WI38 (cell line): ENCODE measurements at regions not wholly inside any gene's neighbourhood (a gene's known extent, or its start where the extent isn't known, plus 50 kb on each side); places are given as distances from the start of the nearest gene placed in this dataset.

ENCODE experiments used
- H3K4me3 ChIP-seq: 2 replicates; pipeline ENCODE4 v1.5.1; 2011; ENCODE audit warnings: low read depth, mild to moderate bottlenecking, control low read depth, low read length
- TF ChIP-seq, protein P1 (sequence below): IDR thresholded peaks from 2 replicates; pipeline ENCODE4 v1.5.1; 2012; ENCODE audit warnings: low read depth, mild to moderate bottlenecking, control low read depth, low read length

DNA sequence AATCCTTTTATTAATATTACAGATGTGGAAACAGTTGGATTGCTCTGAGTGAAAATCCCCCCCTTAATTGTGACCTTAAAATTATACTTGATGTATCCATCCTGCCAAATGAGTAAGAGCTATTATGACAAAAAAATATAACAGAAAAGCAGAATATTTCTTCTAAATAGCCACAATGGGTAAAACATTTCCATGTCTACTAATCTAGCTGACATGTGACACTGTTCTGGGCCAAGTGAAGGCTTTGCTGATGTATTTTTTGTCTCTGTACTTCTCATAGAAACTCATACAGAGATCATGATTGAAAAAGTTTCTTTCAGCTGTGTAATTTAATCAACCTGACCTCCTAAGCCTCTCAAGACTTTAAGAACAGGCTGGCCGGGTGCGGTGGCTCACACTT lies 569.1 kb upstream of the ZFP42 start:
- TF ChIP-seq, protein P1, sequence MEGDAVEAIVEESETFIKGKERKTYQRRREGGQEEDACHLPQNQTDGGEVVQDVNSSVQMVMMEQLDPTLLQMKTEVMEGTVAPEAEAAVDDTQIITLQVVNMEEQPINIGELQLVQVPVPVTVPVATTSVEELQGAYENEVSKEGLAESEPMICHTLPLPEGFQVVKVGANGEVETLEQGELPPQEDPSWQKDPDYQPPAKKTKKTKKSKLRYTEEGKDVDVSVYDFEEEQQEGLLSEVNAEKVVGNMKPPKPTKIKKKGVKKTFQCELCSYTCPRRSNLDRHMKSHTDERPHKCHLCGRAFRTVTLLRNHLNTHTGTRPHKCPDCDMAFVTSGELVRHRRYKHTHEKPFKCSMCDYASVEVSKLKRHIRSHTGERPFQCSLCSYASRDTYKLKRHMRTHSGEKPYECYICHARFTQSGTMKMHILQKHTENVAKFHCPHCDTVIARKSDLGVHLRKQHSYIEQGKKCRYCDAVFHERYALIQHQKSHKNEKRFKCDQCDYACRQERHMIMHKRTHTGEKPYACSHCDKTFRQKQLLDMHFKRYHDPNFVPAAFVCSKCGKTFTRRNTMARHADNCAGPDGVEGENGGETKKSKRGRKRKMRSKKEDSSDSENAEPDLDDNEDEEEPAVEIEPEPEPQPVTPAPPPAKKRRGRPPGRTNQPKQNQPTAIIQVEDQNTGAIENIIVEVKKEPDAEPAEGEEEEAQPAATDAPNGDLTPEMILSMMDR = no peak

DNA sequence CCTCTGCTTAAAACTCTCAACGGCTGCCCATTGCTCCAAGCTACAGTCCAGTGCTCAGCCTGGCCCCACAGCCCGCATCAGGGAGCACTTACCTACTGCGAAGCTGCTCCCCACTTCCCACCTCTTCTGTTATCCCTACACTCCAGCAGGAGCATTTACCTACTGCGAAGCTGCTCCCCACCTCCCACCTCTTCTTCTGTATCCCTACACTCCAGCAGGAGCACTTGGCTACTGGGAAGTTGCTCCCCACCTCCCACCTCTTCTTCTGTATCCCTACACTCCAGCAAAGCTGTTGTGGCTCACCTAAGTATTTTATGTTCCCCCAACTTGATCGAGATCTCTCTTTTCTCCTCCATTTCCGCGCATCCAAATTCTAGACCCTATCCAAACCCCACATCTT lies 563.3 kb upstream of the ZFP42 start:
- TF ChIP-seq, protein P1 = no peak
- H3K4me3 ChIP-seq = no peak overlapping the region

More for the DNA sequence above, 569.1 kb upstream of the ZFP42 start:
- no peak overlapping the region for H3K4me3 ChIP-seq

DNA sequence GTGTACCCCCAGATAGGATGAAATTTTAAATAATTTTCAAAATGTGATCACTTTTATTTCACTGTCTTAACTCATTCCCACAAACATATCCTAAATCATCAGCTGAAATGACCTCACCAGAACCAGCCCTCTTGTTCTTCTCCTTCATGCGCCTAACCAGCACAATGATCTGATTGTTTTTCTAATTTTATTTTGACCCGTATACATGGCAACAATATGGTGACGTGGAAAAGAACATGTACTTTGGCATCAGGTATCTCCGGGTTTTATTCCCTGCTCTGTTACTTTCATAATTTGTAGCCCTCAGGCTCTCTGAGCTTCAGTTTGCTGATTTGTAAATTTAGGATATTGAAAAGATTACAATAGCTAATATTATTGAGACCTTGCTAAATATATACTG lies 562.4 kb upstream of the ZFP42 start:
- no peak overlapping the region for H3K4me3 ChIP-seq
- TF ChIP-seq, protein P1 = no peak

DNA sequence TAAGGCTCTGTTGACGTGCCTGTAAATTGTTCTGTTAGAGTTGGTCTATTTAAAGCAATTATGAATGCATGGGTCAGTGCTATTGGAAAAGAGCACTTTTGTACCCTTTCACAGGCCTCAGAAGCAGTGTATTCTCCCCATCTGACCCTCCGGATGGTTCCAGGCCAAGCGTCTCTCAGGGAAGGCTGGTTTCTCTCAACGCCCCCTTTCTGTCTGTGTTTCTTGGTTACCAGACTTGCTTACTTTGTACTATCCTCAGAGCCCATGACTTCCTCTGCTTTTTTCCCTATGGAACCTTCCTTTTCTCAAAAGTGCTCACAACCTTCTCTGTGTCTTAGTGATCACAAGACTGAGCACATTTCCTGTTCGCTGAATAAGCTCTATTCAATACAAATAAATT lies 559.3 kb upstream of the ZFP42 start:
- TF ChIP-seq, protein P1 = no peak
- no peak overlapping the region for H3K4me3 ChIP-seq

DNA sequence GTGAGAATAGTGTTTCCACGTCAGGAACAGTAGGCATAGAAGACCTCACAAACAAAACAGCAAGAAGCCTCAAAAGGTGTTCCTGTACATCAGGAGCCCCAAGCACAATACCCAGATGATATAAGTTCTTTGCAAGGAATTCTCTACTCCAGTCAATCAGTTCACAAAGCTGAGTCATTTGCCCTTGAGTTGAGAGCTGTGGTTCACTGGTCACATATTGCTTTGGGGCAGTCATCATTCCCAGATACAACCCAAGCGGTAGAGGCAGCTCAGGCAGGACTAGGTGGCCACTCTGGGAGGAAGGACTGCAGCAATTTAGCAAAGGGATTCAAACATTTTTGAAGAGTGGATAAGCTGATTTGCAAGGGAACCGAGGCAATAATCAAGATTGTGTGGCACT lies 551.5 kb upstream of the ZFP42 start:
- no peak overlapping the region for H3K4me3 ChIP-seq
- TF ChIP-seq, protein P1 = no peak

DNA sequence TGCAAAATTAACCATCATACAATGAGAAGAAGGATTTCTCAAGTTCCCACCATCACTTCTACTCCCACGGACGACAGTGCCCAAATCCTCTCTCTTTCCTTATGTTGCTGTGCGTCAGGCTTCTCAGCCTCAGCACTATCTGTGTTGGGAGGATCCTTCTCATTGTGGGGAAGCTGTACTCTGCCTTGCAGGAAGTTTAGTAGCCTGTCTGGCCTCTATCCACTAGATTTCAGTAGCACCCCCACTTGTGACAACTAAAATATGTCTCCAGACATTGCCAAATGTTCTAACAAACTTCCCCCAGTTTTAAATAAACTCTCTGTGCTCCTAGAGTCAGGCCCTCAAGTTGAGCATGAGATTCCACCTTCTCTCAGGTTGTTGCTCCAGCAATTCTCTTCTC lies 545.9 kb upstream of the ZFP42 start:
- TF ChIP-seq, protein P1 = no peak
- H3K4me3 ChIP-seq = no peak overlapping the region

DNA sequence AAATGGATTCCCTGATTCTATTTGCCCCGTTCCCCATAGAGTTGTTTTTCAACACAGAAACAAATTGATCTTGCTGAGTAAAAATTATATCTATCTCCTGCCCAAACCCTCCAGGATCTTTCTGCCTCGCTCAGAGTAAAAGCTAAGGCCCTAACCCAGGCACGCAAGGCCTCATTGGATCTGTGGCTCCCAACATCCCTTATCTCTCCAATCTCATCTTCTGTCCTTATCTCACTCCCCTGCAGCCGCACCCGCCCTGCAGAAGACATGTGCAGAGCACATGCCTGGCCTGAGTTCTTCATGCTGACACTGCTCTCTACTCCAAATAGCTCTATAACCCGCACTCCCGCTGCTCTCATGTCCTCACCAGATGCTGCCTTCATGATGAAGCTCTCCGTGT lies 543.8 kb upstream of the ZFP42 start:
- TF ChIP-seq, protein P1 = no peak
- no peak overlapping the region for H3K4me3 ChIP-seq
